ENCODE measurements at regions not wholly inside any gene's neighbourhood (a gene's known extent, or its start where the extent isn't known, plus 50 kb on each side); places are given as distances from the start of the nearest gene placed in this dataset.

DNA sequence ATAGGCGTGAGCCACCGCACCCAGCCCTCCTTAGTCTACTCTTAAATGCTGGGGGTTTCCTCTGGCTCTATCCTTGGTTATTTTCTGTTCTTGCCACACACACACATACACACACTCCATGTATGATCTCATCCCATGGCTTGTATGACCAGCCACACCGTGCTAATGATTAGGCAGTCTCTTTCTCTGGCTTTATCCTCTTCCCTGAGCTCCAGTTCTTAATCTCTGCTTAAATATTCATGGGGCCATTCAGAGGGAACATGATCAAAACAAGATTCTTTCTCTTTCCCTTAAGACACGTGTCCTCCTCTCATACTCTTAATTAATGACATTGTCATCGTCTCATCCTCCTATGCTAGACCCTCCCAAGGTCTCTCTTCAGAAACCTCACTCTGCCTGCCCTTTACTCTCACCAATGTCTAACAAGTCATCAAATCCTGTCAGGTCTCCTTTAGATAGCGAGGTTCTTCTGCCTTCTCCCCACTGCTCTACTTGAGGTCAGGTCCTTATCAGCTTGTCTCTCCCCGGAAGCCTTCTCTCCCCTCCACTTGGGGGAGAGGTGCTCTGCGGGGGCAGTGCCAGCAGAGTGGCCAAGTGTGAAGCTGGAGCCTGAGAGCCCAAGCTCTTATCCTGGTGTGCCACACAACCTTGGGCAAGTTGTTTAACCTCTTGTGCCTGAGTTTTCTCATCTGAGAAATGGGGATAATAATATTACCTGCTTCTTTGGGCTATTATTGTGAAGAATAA is 83.0 kb upstream of the GNG12 start:
- no peak for TF ChIP-seq POLR2A (IDR thresholded peaks at IDR 0.05; ENCODE audit: low read length)
- TF ChIP-seq GATA1 (IDR thresholded peaks at IDR 0.05; ENCODE audit: low read depth, low read length), result no peak

Measured in erythroblast (primary cell).